ENCODE measurements at regions not wholly inside any gene's neighbourhood (a gene's known extent, or its start where the extent isn't known, plus 50 kb on each side); places are given as distances from the start of the nearest gene placed in this dataset.

GRCh38 chr12:27382924-27383323, 50.3 kb downstream of the BMAL2 start:
- DNase-seq: no peak

- peak; percentile 38 for DNase-seq
Measured at GRCh38 chr12:27383429-27384260, 51.0 kb downstream of the BMAL2 start.

- DNase-seq: no peak
Measured at GRCh38 chr12:27384261-27384590, 51.6 kb downstream of the BMAL2 start.

DNA sequence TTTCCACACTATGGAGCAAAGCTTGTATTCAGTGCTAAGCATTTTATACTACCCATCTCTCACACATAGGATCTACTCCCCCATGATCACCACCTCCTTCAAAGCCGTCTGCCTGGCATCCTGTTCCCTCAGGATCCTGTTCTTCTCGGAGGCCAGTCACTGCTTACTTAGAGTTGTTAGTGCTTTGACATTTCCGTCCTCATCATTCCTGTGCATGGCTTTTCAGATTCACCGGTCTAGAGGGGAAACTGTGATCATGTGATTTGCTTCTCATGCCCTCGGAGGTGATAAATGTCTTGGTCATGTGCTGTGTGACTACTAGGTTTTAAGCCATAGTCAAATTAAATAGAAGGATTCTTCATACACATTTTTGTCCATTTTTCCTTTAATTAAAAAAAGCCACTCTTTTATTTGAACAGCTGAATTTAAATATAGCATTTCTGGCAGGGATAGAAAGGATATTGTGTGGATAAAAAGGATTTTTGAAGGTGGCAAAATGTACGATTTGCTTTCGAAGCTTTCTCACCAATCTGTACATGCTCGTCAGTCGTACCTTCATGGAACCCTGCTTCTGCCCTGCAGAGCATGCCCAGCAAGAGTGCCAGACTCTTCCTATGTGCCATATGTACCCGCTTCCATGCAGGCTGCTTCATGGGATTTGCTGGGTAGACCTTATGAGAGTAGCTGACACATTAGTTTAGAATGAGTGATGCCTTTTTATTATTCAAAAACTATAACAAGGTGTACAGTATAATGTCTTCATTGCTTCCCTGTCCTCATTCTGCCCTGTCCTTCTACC, 53.3 kb downstream of the BMAL2 start:
- DNase-seq: no peak

DNA sequence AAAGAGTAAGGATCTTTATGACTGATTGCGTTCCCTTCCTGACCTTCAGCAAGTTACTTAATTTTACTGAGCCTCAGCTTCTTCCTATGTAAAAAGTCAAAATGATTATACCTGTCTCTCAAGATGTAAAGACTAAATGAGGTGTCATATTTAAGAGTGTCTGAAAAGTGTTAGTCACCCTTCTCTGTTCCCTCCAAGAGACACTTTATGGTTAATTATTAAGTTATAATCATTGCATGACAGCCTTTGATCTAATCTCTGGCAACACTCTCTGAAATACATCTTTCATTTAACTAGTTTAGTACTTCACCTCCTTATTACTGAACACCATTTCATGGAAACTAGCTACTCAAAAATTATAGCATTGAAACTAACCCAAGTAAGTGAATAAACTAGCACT, 54.8 kb downstream of the BMAL2 start:
- no peak for DNase-seq

DNA sequence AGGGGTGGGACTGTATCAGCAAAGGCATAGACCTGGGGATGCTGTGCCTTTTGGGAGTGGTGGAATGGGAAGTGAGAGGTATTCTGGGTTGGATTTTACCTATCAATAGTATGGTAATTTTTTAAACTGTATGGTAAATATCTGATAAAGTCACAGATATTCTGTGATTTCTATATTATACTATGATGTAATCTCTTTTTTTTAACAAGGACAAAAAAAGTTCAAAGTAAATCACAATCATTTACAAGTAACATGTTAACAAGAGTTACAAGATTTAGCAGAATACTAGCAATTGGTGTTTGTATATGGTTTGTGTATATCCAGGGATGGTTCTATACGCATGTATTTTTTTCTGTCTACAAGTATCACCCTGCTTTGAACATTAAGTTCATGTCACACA, 56.0 kb downstream of the BMAL2 start:
- no peak for DNase-seq

- DNase-seq: no peak
Measured at GRCh38 chr12:27394676-27395075, 51.9 kb upstream of the SMCO2 start.

- DNase-seq: no peak
Measured at GRCh38 chr12:27396216-27396815, 50.2 kb upstream of the SMCO2 start.
